GM18858 (cell line): ENCODE measurements at regions not wholly inside any gene's neighbourhood (a gene's known extent, or its start where the extent isn't known, plus 50 kb on each side); places are given as distances from the start of the nearest gene placed in this dataset.

Experiments
- ATAC-seq: cut with Tn5 transposase; IDR thresholded peaks from one replicate; pipeline ENCODE4 v1.9.1; 2021; ENCODE audit not compliant: unreplicated experiment

DNA sequence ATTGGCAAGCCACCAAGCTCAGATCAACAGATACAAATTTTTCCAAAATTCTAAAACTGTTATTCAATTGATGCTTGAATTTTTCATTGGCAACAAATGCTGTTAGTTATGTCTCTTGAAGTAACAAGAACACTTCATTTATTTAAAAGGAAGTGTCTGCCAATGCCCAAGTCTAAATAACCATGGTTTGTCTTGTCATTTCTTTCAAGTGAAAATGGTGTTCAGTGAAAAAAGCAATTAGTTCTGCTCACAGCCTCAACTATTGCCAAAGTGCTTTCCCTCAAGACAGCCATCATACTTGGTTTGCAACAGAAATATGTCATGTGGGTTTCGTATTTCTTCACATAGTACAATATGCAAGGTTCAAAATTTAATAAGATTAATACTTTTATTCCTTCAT lies 312.6 kb upstream of the LMCD1 start:
- ATAC-seq, result no peak

DNA sequence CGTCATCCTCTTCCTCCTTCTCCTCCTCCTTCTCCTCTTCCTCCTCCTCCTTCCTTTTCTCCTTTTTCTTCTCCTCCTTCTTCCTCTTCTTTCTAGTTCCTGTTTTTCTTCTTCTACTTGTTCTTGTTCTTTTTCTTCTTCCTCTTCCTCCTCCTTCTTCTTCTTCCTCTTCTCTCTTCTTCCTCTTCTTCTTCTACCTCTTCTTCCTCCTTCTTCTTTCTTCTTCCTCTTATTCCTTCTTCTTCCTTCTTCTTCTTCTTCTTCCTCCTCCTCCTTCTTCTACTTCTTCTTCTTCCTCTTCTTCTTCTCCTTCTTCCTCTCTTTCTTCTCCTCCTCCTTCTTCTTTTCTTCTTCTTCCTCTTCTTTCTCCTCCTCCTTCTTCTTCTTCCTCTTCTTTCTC lies 310.2 kb upstream of the LMCD1 start:
- no peak for ATAC-seq

DNA sequence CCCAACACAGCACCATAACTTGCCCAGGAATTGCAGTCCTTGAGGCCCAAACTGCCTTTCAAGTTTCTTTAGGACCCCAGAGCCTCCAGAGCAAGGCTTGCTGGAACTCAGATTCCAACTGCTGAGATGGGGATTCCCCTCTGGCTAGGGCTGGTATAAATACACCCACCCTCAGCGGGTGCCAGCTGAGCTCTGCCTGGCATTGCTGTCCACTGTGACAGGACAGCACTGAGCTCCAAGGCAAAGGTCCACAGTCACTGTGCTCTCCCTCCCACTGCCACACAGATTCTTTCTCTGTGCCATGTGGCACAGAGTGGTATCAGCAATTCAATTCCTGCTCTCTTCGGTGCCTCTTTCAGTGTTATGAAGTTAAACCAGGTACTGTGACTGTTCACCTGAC lies 304.2 kb upstream of the LMCD1 start:
- no peak for ATAC-seq

DNA sequence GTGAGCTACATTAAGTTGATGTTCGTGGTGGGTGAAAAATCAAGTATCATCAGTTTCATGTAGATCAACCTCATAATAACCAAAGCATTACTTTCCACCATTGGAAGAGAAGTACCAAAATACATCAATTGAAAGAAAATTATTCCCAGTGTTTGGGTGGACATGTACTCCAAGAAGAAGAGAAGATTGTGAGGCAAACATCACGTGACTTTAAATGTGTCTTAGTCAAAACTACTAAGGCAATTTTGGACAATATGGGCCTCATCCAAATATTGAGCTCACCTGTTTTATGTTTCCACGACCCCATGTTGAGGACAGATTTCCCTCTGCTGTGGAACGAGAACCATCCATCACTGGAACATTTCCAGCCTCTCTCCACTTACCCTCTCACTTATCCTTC lies 303.0 kb upstream of the LMCD1 start:
- ATAC-seq, result no peak

DNA sequence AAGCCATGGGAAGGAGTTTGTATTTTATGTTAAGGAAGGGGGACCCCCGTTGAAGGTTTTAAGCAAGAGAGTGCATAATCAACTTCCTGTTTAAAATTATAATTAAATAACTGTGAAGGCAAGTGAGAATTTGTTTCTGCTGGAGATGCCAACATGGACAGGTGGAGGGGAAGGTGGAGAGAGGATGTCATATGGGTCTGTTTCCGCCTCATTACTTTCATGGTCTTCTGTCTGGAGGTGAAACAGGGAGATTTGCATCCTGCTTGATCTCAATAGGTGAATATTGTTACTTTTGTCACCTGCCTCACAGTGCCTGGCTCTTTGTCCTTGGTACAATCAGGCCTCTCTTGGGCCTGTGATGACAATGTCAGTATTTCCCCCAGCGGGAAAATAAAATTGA lies 300.6 kb upstream of the LMCD1 start:
- no peak for ATAC-seq

GRCh38 chr3:8201886-8202285 lies 299.7 kb upstream of the LMCD1 start:
- ATAC-seq, result no peak

DNA sequence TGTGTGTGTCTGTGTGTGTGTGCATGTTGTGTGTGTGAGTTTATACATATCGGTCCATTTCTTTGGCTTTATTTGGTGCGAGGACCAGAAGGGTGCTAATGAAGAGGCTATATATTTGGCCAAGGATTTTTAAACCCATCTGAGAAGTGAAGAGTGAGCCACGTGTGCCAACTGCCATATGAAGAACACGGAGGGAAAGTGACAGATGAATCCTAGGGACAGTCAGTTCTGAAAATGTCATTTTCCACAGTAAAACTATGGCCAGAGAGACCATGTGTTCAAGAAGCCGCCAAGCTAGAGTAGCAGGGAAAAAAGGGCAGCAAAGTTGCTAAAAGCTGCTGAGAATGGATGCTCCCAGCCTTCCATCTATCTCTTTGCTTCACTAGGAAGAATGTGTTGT lies 297.3 kb upstream of the LMCD1 start:
- no peak for ATAC-seq

DNA sequence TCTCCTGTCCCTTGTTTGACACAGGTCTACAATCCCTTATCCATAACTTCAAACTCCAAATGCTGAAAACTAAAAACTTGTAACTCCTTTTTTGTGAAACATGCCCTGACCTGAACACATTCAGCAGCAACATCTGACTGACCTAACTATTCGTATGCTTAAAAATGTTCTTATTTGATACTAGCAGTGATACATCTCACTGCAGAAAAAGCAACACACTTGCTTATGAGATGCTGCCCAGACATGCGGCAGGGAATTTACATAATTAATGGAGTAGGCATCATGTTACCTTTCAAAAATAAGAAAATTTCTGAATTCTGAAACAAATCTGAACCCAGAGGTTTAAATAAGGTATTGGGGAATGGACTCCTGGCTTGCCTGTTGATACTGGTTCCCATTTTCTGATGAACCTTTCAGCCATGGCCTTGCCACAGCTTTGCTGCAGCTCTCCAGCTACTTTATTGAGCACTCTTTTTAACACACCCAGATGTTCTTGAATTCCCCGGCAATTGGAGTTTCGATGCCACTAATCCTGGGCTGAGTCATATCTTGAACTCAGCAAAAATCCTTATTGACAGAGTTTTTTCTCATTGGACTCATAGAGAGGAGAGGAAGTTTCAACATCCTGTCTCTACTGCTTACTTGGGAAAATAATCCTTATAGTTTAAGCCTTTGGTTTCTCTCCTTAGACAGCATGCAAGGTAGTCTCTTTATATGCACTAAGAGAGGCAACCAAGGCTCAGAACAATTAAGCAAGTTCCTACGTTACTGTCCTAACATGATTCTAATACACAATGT lies 296.6 kb upstream of the LMCD1 start:
- no peak for ATAC-seq

DNA sequence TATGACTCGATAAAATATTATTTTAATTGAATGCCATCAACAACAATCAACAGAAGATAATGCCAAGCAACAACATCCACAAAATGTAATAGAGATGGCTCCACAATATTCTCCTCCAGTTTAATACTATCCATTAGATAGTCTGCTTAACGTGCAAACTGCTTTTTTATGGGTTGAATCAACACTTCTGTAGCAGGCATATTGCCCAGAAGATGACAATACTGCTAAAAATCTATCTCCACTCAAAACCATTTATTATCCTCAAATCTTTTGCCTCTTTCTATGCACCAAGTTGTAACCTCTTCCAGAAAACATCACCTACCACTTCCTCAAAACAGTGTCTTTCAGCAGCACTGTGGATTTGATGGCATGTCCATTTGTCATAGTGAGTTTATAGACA lies 295.7 kb upstream of the LMCD1 start:
- no peak for ATAC-seq

DNA sequence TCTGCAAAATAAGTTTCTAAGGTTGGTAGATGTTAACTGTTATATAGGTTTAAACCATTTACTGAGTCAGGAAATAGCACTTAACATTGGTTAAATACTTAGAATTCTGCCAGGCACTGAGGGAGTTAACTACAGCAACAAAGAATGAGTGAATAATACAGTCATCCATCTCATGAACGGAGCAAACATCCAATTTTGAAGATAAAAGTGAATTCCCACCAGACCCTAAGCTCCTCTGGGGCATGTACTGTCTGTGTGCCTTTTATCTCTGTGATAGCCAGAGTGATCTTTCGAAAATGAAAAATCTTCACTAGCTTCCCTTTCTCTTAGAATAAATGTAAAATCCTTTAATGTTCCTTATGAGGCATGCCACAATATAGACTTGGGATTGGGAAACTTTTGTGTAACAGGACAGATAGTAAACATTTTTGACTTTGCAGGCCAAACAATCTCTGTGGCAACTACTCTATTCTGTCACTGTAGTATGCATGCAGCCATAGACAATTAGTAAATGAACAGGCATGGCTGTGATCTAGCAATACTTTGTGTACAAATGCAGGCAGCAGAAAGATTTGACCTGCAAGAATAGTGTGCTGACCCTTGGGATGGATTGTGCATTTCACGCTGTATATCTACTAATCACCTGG lies 294.5 kb upstream of the LMCD1 start:
- ATAC-seq, result no peak

- no peak for ATAC-seq
These were observed 290.7 kb upstream of the LMCD1 start for GRCh38 chr3:8210882-8211341.

DNA sequence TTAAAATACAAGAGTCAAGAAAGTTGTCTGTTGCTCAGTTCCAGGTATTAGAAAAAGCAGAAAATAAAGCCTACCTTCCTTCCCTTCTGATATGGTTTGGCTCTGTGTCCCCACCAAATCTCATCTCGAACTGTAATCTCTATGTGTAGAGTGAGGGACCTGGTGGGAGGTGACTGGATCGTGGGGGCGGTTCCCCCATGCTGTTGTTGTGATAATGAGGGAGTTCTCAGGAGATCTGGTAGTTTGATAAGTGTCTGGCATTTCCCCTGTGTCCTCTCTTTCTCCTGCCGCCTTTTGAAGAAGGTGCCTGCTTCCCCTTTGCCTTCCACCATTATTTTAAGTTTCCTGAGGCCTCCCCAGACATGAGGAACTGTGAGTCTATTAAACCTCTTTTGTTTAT lies 288.8 kb upstream of the LMCD1 start:
- no peak for ATAC-seq

DNA sequence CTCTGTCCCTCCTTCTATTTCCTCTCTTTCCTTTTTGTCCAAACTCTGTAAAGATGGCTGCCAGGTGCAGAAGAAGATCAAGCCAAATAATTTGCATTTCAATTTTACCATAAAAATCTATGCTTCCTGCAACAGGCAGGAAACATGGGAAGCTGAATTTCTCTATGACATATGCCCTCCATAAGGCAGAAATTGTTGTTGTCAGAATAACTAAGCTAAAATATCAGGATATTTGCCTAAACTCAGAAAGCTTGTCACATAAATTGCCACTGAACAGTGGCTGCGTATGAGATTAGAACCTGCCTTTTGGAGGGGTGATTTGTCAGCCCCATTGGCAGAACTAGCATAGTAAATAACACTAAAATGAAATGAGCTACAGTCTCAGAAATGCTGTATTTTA lies 288.3 kb upstream of the LMCD1 start:
- ATAC-seq, result no peak

DNA sequence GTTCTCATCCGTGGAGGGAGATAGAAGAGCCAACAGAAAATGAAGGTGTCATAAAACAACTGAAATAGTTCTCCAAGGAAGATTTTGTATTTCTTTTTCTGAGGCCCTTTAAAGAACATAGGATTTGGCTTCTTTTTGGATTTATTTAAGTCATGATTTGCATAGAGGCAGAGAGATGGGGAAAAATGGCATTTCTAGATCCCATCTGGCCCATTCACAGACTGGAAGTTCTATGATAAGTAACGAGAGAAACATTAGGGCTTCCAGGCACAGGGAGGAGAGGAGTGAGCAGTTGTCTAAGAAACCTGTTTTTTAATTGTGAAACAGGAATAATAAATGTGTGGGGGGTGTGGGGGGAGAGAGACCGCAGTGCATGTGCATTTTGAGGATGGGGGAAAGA lies 285.8 kb upstream of the LMCD1 start:
- ATAC-seq, result no peak

- no peak for ATAC-seq
These were observed 283.2 kb upstream of the LMCD1 start for GRCh38 chr3:8218353-8218940.

GRCh38 chr3:8220291-8220690 lies 281.3 kb upstream of the LMCD1 start:
- ATAC-seq, result no peak

DNA sequence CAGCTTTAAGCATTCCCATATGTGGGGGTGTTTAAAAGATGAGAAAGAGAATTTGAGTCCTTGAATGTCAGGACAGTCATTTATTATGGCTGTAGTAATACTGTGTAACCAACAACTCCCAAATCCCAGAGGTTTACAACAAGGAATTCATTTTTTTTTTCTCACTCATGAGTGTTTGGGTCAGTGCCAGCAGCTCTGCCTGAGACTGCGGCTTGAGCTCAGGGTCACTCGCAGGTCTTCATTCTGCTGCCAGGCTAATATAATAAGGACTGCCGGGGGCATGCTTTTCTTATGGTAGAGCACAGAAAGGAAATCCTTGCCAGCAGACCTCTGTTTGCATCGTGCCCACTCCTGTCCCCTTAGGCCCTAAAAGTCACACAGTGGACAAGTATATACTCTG lies 277.9 kb upstream of the LMCD1 start:
- ATAC-seq, result no peak

DNA sequence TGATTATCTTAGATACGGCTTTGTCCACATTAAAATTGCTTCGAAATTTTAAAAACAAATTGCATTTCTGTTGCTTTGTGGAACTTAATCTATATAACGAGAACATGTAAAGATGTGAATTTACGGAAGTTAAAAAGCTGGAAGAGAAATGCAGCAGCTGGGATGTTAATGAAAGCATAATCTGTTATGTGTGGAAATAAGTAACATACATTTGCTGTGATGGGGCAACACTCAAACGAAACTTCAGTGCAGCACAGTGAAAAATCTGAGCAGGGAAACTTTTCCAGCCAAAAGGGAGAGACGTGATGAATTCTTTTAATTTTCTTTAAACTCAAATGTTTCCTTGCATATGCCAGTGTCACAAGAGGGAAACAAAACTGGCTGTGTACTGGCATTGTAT lies 276.7 kb upstream of the LMCD1 start:
- ATAC-seq, result no peak

GRCh38 chr3:8233938-8234337 lies 267.7 kb upstream of the LMCD1 start:
- ATAC-seq, result no peak

DNA sequence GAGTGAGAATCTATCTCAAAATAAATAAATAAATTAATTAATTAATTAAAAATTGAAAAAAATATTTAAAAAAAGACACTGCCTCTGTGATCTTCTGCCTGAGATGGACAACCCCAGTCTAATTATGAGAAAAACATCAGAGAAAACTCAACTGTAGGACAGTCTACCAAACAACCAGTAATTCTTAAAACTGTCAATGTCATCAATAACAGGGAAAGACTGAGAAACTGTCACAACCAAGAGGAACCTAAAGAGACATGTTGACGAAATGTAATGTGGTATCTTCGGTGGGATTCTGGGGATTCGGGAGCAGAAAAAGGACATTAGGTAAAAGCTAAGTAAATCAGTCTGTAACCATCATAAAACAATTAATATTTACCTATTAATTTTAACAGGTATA lies 265.4 kb upstream of the LMCD1 start:
- no peak for ATAC-seq

DNA sequence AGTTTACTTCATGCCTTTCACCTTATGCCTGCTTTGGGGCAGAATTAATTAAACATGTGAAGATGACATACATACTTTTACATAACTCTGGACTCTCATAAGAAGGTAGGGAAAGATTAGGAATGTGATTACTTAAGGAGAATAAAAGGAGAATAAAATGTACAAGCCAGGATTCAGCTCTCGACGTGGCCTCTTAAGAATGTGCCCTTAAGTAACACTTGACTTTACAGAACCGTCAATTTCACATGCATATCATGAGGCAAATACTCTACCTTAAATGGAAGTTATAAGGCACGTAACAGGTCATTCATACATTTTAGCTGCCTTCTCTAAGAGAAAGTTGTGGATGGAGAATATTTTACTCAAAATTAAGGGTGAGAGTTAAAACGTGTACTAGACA lies 263.7 kb upstream of the LMCD1 start:
- ATAC-seq, result no peak

- ATAC-seq, result no peak
These were observed 263.2 kb upstream of the LMCD1 start for GRCh38 chr3:8238432-8238831.
